Vagina (tissue), 2 donors: ENCODE measurements at regions not wholly inside any gene's neighbourhood (a gene's known extent, or its start where the extent isn't known, plus 50 kb on each side); places are given as distances from the start of the nearest gene placed in this dataset.

Experiments
- CTCF ChIP-seq, 3 experiments: fragments of 450-650 bp in 2 of 3; fragments of 200-600 bp in 1 of 3; sonication (generic) in 1 of 3; IDR thresholded peaks; one replicate each; pipeline ENCODE4 v1.5.1; 2017 to 2019; ENCODE audit warnings: antibody characterized with exemption in 3 of 3, mild to moderate bottlenecking in 2 of 3, moderate library complexity in 2 of 3
- POLR2AphosphoS5 ChIP-seq, 2 donors: sonication (generic); formaldehyde crosslinking; IDR thresholded peaks; one replicate each; pipeline ENCODE4 v1.9.0; 2017; ENCODE audit warnings: antibody characterized with exemption in 2 of 2, mild to moderate bottlenecking in 2 of 2, low read depth in 1 of 2; ENCODE audit not compliant: insufficient read depth in 1 of 2

- no peak for TF ChIP-seq CTCF (IDR thresholded peaks at IDR 0.05)
- no peak for TF ChIP-seq POLR2AphosphoS5 (IDR thresholded peaks at IDR 0.05; ENCODE audit: insufficient read depth in 1 of 2, low read depth in 1 of 2)
Observed at GRCh38 chr10:131811630-131812403, 89.0 kb upstream of the PPP2R2D start.
